ENCODE measurements at regions not wholly inside any gene's neighbourhood (a gene's known extent, or its start where the extent isn't known, plus 50 kb on each side); places are given as distances from the start of the nearest gene placed in this dataset.

- FAIRE-seq, result no peak
- no peak overlapping the region for H3K27ac ChIP-seq (ENCODE audit: low read depth, low read length)
- no peak overlapping the region for H2BK12ac ChIP-seq (ENCODE audit: low read depth, low read length)
- no peak overlapping the region for H2AFZ ChIP-seq (ENCODE audit: low read length)
- no peak overlapping the region for H3K56ac ChIP-seq (replicated peaks; ENCODE audit: insufficient read length, low read depth, low read length)
- no peaks in the 10 kb centered on the region for H3K36me3 ChIP-seq (ENCODE audit: control insufficient read depth in 2 of 4, insufficient read depth in 4 of 4, low read length in 3 of 4)
- no peak overlapping the region for H3K4me3 ChIP-seq (ENCODE audit: extremely low read depth in 1 of 4, insufficient read depth in 2 of 4, low read depth in 3 of 4, low read length in 4 of 4)
- no peaks in the 10 kb centered on the region for H4K20me1 ChIP-seq (replicated peaks in 1 of 2; ENCODE audit: control insufficient read depth in 1 of 2, insufficient read depth in 2 of 2, low read length in 2 of 2)
- H3K4me1 ChIP-seq (replicated peaks in 1 of 4; ENCODE audit: control insufficient read depth in 3 of 4, insufficient read depth in 4 of 4, low read length in 3 of 4), result no peaks in the 10 kb centered on the region
- no peak overlapping the region for H3K14ac ChIP-seq (ENCODE audit: insufficient read length)
- H2BK5ac ChIP-seq (ENCODE audit: low read depth, low read length), result no peak overlapping the region
- no peaks in the 10 kb centered on the region for H3K27me3 ChIP-seq (replicated peaks in 1 of 4; ENCODE audit: control insufficient read depth in 3 of 4, extremely low read depth in 1 of 4, insufficient read depth in 3 of 4, low read length in 3 of 4)
- H3K79me2 ChIP-seq (ENCODE audit: control insufficient read depth in 1 of 2, insufficient read depth in 2 of 2, low read length in 2 of 2), result no peaks in the 10 kb centered on the region
- ChIA-PET CTCF (ENCODE audit: partially characterized antibody) (interaction anchor here (0.6 to 1.1 kb wide), 2 partner anchors 15 to 43 kb away, joined by 3 read pairs; no protein-coding TSS in a partner anchor), POLR2A (ENCODE audit: partially characterized antibody) (no interaction called here)
- H2AK5ac ChIP-seq (ENCODE audit: low read depth, low read length), result no peak overlapping the region
- no peak overlapping the region for H4K8ac ChIP-seq (ENCODE audit: extremely low read depth, insufficient read depth, low read length)
- H4K91ac ChIP-seq (replicated peaks; ENCODE audit: insufficient read length, low read length), result no peak overlapping the region
- no peak overlapping the region for H4K5ac ChIP-seq (ENCODE audit: insufficient read length, low read depth, low read length)
- no peak overlapping the region for H2BK15ac ChIP-seq (ENCODE audit: low read length)
- WGBS, 2 experiments (ENCODE audit: extremely low coverage in 1 of 2, insufficient coverage in 1 of 2, insufficient read length in 1 of 2, insufficient replicate concordance in 2 of 2, low coverage in 1 of 2, low lambda C conversion rate in 2 of 2, missing lambda C conversion rate in 1 of 2), result 91% methylated on average over 2 of the region's 2 CpGs; no CpG with 5 or more reads in 1 of the 2 experiments
- TF ChIP-seq KDM4A (IDR thresholded peaks at IDR 0.05; ENCODE audit: low read depth, low read length, severe bottlenecking) (no peak), SRF (IDR thresholded peaks at IDR 0.05; ENCODE audit: low read depth, low read length) (no peak), TBP (IDR thresholded peaks at IDR 0.05; ENCODE audit: low read depth, low read length) (no peak), TAF7 (optimal IDR thresholded peaks at IDR 0.05; ENCODE audit: borderline replicate concordance, low read depth, low read length) (no peak), PHF8 (conservative IDR thresholded peaks at IDR 0.05; ENCODE audit: low read depth, low read length) (no peak), POU5F1 (IDR thresholded peaks at IDR 0.05; ENCODE audit: low read depth, low read length) (no peak), FOSL1 (IDR thresholded peaks at IDR 0.05; ENCODE audit: insufficient read depth, low read depth, low read length) (no peak), GABPA (IDR thresholded peaks at IDR 0.05; ENCODE audit: borderline replicate concordance, insufficient read depth, low read length) (no peak), SIN3A (conservative IDR thresholded peaks at IDR 0.05 in 1 of 2, IDR thresholded peaks at IDR 0.05 in 1 of 2; ENCODE audit: low read depth in 1 of 2, low read length in 2 of 2) (no peak), CBX8 (IDR thresholded peaks at IDR 0.05; ENCODE audit: borderline replicate concordance, low read depth, low read length) (no peak), GTF2F1 (IDR thresholded peaks at IDR 0.05; ENCODE audit: borderline replicate concordance, low read depth, low read length) (no peak)
- no peak overlapping the region for H2BK120ac ChIP-seq (replicated peaks; ENCODE audit: low read depth, low read length)
- no peak for DNase-seq (ENCODE audit: low read depth in 1 of 2, low spot score in 2 of 2)
- H3K18ac ChIP-seq (ENCODE audit: extremely low read depth, low read length), result no peak overlapping the region
- no peaks in the 10 kb centered on the region for H3K79me1 ChIP-seq (ENCODE audit: low read depth, low read length)
- no peak overlapping the region for H3K23ac ChIP-seq (ENCODE audit: insufficient read length)
- H3K9ac ChIP-seq (replicated peaks in 1 of 4; ENCODE audit: extremely low read depth in 1 of 4, low read depth in 3 of 4, low read length in 3 of 4), result no peak overlapping the region
- no peak overlapping the region for H2BK20ac ChIP-seq (ENCODE audit: low read length)
- H3K4me2 ChIP-seq (ENCODE audit: insufficient read depth in 1 of 2, low read depth in 2 of 2, low read length in 2 of 2), result no peak overlapping the region
- H3K4ac ChIP-seq (replicated peaks; ENCODE audit: insufficient read length, low read depth, low read length), result no peak overlapping the region
- H3K9me3 ChIP-seq (ENCODE audit: insufficient read depth in 2 of 2, low read depth in 1 of 2, low read length in 1 of 2), result no peaks in the 10 kb centered on the region; a peak in 1 of 4 replicates
- H3K23me2 ChIP-seq (ENCODE audit: low read depth, low read length), result no peaks in the 10 kb centered on the region
Observed at GRCh38 chr13:109947006-109947405, 160.6 kb upstream of the IRS2 start.

Measured in H1 (cell line).